ENCODE measurements at regions not wholly inside any gene's neighbourhood (a gene's known extent, or its start where the extent isn't known, plus 50 kb on each side); places are given as distances from the start of the nearest gene placed in this dataset.
A peak's percentile ranks its signal among the peaks of the same experiment; 100 is the strongest.

DNA sequence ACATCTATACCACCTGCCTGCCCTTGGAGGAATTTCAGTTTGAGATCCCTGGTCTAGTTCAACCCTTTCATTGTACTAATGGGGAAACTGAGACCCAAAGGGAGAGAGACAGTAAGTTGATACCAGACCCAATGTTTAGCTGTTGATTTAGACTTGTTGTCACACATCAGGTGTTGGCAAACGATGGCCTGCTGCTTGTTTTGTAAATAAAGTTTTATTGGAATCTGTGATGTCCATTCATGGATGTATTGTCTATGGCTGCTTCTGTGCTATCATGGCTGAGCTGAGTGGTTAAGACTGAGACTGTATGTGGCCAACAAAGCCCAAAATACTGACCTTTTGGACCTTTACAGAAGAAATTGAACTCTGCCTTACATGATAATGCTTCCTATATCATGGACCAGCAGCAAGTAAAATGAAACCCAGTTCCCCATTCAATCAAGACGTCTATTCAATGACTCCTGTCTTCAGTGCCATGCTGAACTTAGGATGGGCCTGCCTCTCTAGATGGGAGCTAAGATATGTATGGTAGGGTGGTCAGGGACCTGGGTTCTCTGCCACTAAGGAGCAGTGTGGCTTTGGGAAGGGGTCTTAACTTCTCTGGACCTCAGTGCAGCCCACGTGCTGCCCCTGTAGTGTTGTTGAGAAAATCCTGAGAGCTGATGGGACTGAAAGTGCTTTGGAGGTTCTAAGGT is 111.0 kb downstream of the IRX5 start:
- no peak for DNase-seq (ENCODE audit: low read depth)

- DNase-seq (ENCODE audit: low read depth) = no peak
These were observed 112.1 kb downstream of the IRX5 start for GRCh38 chr16:55042556-55043432.

GRCh38 chr16:55043499-55043898 is 112.8 kb downstream of the IRX5 start:
- no peak for DNase-seq (ENCODE audit: low read depth)

GRCh38 chr16:55044201-55044975 is 113.7 kb downstream of the IRX5 start:
- DNase-seq (ENCODE audit: low read depth) = no peak

GRCh38 chr16:55045329-55045728 is 114.7 kb downstream of the IRX5 start:
- no peak for DNase-seq (ENCODE audit: low read depth)

DNA sequence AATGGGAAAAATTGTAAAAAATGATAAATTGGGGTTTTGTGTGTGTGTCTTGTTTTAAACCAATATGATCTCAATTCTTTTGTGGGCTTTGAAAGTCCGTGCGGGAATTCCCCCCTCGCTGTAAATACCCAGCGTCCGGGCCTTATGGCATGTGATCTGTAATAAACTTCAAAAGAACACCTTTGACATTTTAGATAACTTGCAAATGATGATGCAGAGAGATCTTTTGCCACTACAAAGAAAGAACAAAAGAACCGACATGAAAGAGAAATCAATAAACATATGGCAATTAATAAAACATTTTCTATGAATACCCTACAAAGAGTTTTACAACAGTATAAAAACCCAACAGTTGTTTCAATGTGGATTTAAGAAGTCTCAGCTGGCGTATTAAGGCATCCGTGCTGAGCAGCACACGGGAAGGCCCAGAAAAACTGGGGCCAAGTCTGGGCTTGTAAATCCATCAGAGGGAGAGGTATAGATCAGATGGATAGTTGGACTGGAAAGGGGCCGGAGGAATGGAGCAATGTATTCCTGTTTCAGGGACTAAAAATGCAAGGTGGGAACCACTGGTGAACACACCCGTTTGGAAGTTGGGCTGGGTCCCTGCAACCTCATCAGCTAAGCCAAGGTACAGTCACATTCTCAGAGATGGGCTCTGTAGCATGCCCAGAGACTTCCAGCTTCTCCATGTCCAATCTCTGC is 115.2 kb downstream of the IRX5 start:
- no peak for DNase-seq (ENCODE audit: low read depth)

DNA sequence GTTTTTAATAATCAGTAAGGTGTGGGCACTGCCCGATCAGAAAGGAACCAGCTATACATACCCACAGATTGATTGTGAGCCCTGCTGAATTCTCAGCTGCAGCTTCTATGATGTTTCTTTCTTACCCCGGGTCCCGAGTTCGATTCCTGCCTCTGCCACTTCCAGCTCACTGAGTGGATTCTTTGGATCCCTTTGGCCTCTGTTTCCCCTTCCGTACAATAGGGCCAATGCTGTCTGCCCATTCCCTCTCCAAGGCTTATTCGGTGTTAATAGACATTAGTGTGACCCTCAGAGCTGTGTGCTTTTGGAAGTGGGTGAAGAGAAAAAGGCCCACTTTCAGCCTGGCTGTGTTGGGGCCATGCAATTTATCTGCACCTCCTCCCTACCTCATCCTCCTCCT is 115.8 kb downstream of the IRX5 start:
- no peak for DNase-seq (ENCODE audit: low read depth)

GRCh38 chr16:55046916-55047315 is 116.3 kb downstream of the IRX5 start:
- DNase-seq (ENCODE audit: low read depth) = no peak

- no peak for DNase-seq (ENCODE audit: low read depth)
These were observed 116.7 kb downstream of the IRX5 start for GRCh38 chr16:55047331-55047730.

DNA sequence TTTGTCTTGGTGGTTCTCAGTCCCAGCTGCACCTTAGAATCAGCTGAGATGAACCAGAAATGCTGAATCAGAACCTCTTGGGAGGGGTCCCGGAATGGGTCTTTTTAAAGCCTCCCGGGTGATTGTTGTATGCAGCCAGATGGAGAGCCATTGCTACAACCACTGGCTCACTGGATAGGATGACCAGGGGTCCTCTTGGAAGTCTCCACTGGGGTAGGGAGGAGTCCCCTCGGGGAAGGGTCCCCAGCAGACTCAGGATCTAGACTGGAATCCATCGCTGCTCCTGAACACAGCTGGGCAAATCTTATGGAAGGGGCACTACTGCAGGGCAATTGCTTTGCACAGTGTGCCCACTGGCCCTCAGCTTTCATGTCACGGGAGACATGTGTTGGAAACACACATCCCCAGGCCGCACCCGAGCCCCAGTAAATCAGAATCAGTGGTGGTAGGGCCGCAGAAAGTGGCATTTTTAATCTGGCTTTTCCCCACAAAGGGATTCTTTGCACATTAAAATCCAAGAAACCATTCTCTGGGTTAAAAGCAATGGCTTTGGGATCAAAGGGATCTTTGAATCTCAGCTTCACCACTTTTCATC is 117.3 kb downstream of the IRX5 start:
- DNase-seq (ENCODE audit: low read depth) = no peak

- no peak for DNase-seq (ENCODE audit: low read depth)
These were observed 118.1 kb downstream of the IRX5 start for GRCh38 chr16:55048745-55049144.

DNA sequence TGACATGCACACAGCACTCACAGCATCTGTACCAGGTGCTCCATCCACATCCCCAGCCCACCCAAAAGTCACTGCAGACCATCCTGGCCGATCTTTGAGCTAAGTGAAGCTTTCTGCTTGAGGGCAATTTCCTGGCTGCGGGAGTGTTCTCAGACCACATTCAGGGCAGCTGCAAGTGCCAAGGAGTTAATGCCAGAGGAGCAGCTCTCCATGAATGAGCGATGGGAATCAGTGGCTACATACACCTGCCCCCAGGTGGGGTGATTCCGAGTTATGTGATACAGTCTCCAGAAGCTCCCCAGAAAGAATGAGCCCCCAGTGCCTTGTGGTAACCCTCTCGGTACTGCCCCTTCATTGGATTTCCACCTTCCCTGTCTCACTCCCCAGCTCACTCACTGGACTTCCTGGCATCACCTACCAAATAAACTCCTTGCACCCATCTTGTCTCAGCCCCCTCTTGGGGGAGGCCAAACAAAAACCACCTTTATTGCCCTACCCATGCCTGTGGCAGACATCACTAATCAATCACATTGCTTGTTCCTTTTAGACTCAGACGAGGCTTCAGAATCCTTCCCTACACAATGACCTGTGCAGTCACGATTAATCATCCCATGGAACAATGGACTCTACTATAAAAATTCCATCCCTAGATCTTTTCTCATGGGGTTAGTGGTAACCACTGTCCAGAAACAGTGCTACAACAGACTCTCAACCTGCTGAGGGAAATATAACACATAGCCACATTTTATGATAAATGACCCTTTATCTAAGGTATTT is 121.1 kb downstream of the IRX5 start:
- peak; percentile 20 for DNase-seq (ENCODE audit: low read depth)

- no peak for DNase-seq (ENCODE audit: low read depth)
These were observed 121.7 kb downstream of the IRX5 start for GRCh38 chr16:55052348-55052734.

- DNase-seq (ENCODE audit: low read depth) = peak; percentile 7
These were observed 122.2 kb downstream of the IRX5 start for GRCh38 chr16:55052741-55053415.

- DNase-seq (ENCODE audit: low read depth) = no peak
These were observed 124.6 kb downstream of the IRX5 start for GRCh38 chr16:55055262-55055661.

DNA sequence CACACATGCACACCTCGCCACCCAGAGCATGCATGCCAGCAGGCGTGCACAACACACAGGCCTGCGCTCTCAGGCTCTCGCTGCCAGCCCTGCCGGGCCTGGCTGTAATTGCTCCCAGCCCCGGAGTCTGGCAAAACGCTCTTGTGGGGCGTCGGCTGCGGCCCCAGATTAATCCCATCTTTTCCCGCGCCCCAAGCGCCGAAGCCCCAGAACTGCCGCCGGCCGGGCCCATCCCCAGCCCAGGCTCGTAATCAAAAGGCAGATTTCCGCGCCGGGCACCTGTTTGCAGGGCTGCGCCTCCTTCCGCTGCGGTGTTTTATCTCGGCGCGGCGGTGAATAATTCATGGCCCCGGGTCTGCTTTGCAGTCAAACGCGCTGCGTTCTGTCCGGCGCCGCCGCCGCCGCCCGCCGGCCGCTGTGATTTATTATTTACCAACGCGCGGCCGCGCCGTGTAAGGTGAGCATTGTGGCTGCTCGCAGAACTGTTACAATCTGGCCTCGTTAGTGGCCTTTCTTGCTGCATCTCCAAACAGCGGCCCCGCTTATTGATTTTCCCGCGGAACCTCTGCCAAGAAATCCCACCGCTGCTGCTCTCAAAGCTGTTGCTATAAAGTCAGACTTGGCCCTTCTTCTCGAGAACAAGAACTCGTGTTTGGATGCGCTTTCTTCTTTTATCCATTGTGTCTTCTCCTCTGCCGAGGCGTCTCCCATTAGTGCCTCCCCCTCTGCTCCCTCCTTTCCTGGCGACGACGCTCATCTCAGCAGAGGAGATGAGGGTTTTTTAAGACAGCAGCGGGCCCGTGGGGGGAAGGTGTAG is 126.1 kb downstream of the IRX5 start:
- DNase-seq (ENCODE audit: low read depth) = no peak

DNA sequence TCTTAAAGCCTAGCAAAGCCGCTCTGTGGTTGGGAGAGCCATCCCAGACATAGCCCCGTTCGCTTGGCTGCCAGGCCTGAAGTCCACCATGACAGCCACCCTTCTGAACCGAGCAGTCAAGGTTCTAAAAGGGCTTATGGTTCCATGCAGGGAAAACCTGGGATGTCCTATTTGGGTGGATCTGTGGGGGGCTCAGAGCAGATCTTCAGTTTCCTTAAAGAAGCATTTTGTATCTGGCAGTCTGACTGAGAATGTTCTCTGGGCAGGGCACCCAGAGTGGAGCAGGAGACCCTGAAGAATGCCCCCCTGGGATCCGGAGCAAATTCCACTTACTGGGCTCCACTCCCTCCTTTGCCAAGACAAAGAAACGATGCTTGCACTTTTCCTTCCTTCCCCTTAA is 127.2 kb downstream of the IRX5 start:
- DNase-seq (ENCODE audit: low read depth) = no peak

- DNase-seq (ENCODE audit: low read depth) = no peak
These were observed 127.9 kb downstream of the IRX5 start for GRCh38 chr16:55058576-55058975.

- DNase-seq (ENCODE audit: low read depth) = no peak
These were observed 128.5 kb downstream of the IRX5 start for GRCh38 chr16:55059146-55059545.

Measured in HT1080 (cell line).